HCT116 (cell line): ENCODE measurements at regions not wholly inside any gene's neighbourhood (a gene's known extent, or its start where the extent isn't known, plus 50 kb on each side); places are given as distances from the start of the nearest gene placed in this dataset.

ENCODE experiments used
- ATAC-seq: fragments of 200-7000 bp; cut with Tn5 transposase; 2 replicates; pipeline ENCODE4 v1.9.1; 2020; ENCODE audit warnings: mild to moderate bottlenecking, moderate library complexity
- BruUV-seq: library from RNA; stranded (reverse); fragments of 400-500 nt; replicated peaks from 2 replicates; lab custom pipeline; 2021; lab: Mats Ljungman, UMichigan
- CTCF ChIA-PET: fragments of 300-600 bp; sonication (Branson Sonifier 250); formaldehyde crosslinking; loops from one replicate; lab custom pipeline; 2021; ENCODE audit warnings: antibody characterized with exemption; lab: Charles Lee
- POLR2A ChIA-PET: fragments of 300-600, 350-600 bp; sonication (Branson Sonifier 250); formaldehyde crosslinking; loops from one replicate; lab custom pipeline; 2021; ENCODE audit warnings: antibody characterized with exemption; lab: Charles Lee
- RAD21 ChIA-PET, 2 experiments: fragments of 300-600 bp; sonication (Branson Sonifier 250); formaldehyde crosslinking; loops; one replicate each; lab custom pipeline; 2023; ENCODE audit warnings: low total read pairs in 2 of 2; ENCODE audit not compliant: uncharacterized antibody in 2 of 2, unreplicated experiment in 2 of 2, low non-redundant PET in 1 of 2; lab: Charles Lee
- DNase-seq: peaks from one replicate; pipeline ENCODE4 v3.0.0-alpha.2; 2010; ENCODE audit warnings: low read depth, low spot score
- H2AFZ ChIP-seq: fragments of 200-600 bp; shearing (Covaris generic), sonication (generic); 2 replicates; pipeline ENCODE4 v1.6.1; 2017; ENCODE audit warnings: low read depth, mixed run types, mixed read lengths, antibody characterized with exemption, low read length; ENCODE audit not compliant: poor library complexity, severe bottlenecking
- H3K27ac ChIP-seq: 2 replicates; pipeline ENCODE4 v1.5.1; 2012; ENCODE audit warnings: low read depth, low read length
- H3K27me3 ChIP-seq: fragments of 200-600 bp; sonication (generic); 2 replicates; pipeline ENCODE4 v1.6.1; 2016; ENCODE audit warnings: mixed run types, low read length, mixed read lengths; ENCODE audit not compliant: insufficient read depth
- H3K36me3 ChIP-seq, 2 experiments: fragments of 200-500 bp in 1 of 2; fragments of 200-600 bp in 1 of 2; sonication (Bioruptor generic) in 1 of 2; sonication (generic) in 1 of 2; 2 replicates each; pipeline versions ENCODE4 v1.5.1 to v1.6.1; 2014 to 2016; ENCODE audit warnings: low read length in 2 of 2, inconsistent platforms in 1 of 2, mixed read lengths in 1 of 2, mixed run types in 1 of 2; ENCODE audit not compliant: insufficient read depth in 2 of 2, control insufficient read depth in 1 of 2
- H3K4me1 ChIP-seq, 2 experiments: fragments of 200-600 bp in 1 of 2; sonication (generic) in 1 of 2; 2 replicates each; pipeline versions ENCODE4 v1.5.1 to v1.6.1; 2012 to 2017; ENCODE audit warnings: low read length in 2 of 2, inconsistent platforms in 1 of 2, mild to moderate bottlenecking in 1 of 2, mixed read lengths in 1 of 2, mixed run types in 1 of 2, moderate library complexity in 1 of 2; ENCODE audit not compliant: insufficient read depth in 2 of 2, control insufficient read depth in 1 of 2
- H3K4me2 ChIP-seq: fragments of 200-600 bp; sonication (generic); 2 replicates; pipeline ENCODE4 v1.6.1; 2017; ENCODE audit warnings: mixed run types, low read length, mixed read lengths
- H3K4me3 ChIP-seq, 2 experiments: fragments of 200-600 bp in 1 of 2; sonication (generic) in 1 of 2; replicated peaks in 1 of 2; 2 replicates each; pipeline ENCODE4 v1.5.1; 2011 to 2016; ENCODE audit warnings: low read length in 2 of 2, control low read depth in 1 of 2, low read depth in 1 of 2, mild to moderate bottlenecking in 1 of 2, mixed read lengths in 1 of 2, mixed run types in 1 of 2
- H3K79me2 ChIP-seq: fragments of 200-600 bp; sonication (generic); 2 replicates; pipeline ENCODE4 v1.6.1; 2017; ENCODE audit warnings: mild to moderate bottlenecking, mixed run types, low read length, moderate library complexity, mixed read lengths; ENCODE audit not compliant: insufficient read depth
- H3K9ac ChIP-seq: fragments of 200-600 bp; sonication (generic); 2 replicates; pipeline ENCODE4 v1.6.1; 2016; ENCODE audit warnings: low read length, mixed read lengths
- H3K9me2 ChIP-seq: fragments of 200-600 bp; sonication (generic), shearing (Covaris generic); 2 replicates; pipeline ENCODE4 v1.6.1; 2017; ENCODE audit warnings: mixed run types, mild to moderate bottlenecking, moderate library complexity; ENCODE audit not compliant: insufficient read depth
- H3K9me3 ChIP-seq, 2 experiments: fragments of 200-500 bp in 1 of 2; fragments of 200-600 bp in 1 of 2; sonication (Bioruptor generic) in 1 of 2; sonication (generic) in 1 of 2; 2 replicates each; pipeline ENCODE4 v1.6.1; 2014 to 2017; ENCODE audit warnings: low read length in 2 of 2, mixed read lengths in 2 of 2, inconsistent platforms in 1 of 2, low read depth in 1 of 2, mild to moderate bottlenecking in 1 of 2, mixed run types in 1 of 2, moderate library complexity in 1 of 2; ENCODE audit not compliant: control insufficient read depth in 1 of 2, insufficient read depth in 1 of 2
- H4K20me1 ChIP-seq: fragments of 200-600 bp; sonication (generic), shearing (Covaris generic); 2 replicates; pipeline ENCODE4 v1.6.1; 2017; ENCODE audit warnings: mixed run types, mild to moderate bottlenecking, moderate library complexity; ENCODE audit not compliant: insufficient read depth
- CBX3 ChIP-seq: IDR thresholded peaks from 2 replicates; pipeline ENCODE4 v1.6.1; 2012; ENCODE audit warnings: low read depth
- CEBPB ChIP-seq: IDR thresholded peaks from 2 replicates; pipeline ENCODE4 v1.6.1; 2012; ENCODE audit warnings: low read depth
- EGR1 ChIP-seq: IDR thresholded peaks from 2 replicates; pipeline ENCODE4 v1.6.1; 2012; ENCODE audit warnings: low read depth
- EZH2 ChIP-seq: fragments of 200-600 bp; sonication (generic); IDR thresholded peaks from 2 replicates; pipeline ENCODE4 v1.6.1; 2017; ENCODE audit warnings: antibody characterized with exemption, mixed run types
- EZH2phosphoT487 ChIP-seq: fragments of 200-600 bp; IDR thresholded peaks from 2 replicates; pipeline ENCODE4 v1.6.1; 2018; ENCODE audit warnings: antibody characterized with exemption, borderline replicate concordance
- FOSL1 ChIP-seq: IDR thresholded peaks from 2 replicates; pipeline ENCODE4 v1.6.1; 2012; ENCODE audit warnings: low read depth
- JUND ChIP-seq: IDR thresholded peaks from 2 replicates; pipeline ENCODE4 v1.6.1; 2012
- POLR2A ChIP-seq: IDR thresholded peaks from 2 replicates; pipeline ENCODE4 v1.7.0; 2011; ENCODE audit warnings: borderline replicate concordance; ENCODE audit not compliant: insufficient read depth, insufficient read length; ENCODE audit errors: extremely low read depth
- POLR2AphosphoS5 ChIP-seq: IDR thresholded peaks from 2 replicates; pipeline ENCODE4 v1.6.1; 2011; ENCODE audit warnings: mild to moderate bottlenecking, low read depth, low read length, moderate library complexity
- RAD21 ChIP-seq: IDR thresholded peaks from 2 replicates; pipeline ENCODE4 v1.6.1; 2012; ENCODE audit warnings: low read depth, mild to moderate bottlenecking
- SRF ChIP-seq: IDR thresholded peaks from 2 replicates; pipeline ENCODE4 v1.6.1; 2012; ENCODE audit warnings: low read depth
- YY1 ChIP-seq: IDR thresholded peaks from 2 replicates; pipeline ENCODE4 v1.6.1; 2011; ENCODE audit warnings: low read length, low read depth, moderate library complexity, mild to moderate bottlenecking; ENCODE audit not compliant: insufficient replicate concordance; ENCODE audit errors: extremely low read depth
- ZFX ChIP-seq: fragments of 450-650 bp; IDR thresholded peaks from 2 replicates; pipeline ENCODE4 v1.6.1; 2017
- ZNF274 ChIP-seq: fragments of 200-500 bp; sonication (Bioruptor generic); IDR thresholded peaks from 2 replicates; pipeline ENCODE4 v1.6.1; 2014; ENCODE audit warnings: mild to moderate bottlenecking, low read depth, low read length, inconsistent platforms
- intact Hi-C: fragments of 100-400 bp; cut with micrococcal nuclease; formaldehyde crosslinking; loops from 2 replicates; pipeline ENCODE4 v1.10.0; 2022
- TF ChIP-seq, protein P1 (sequence below): IDR thresholded peaks from 2 replicates; pipeline ENCODE4 v1.6.1; 2012; ENCODE audit warnings: low read depth
- TF ChIP-seq, protein P2 (sequence below): IDR thresholded peaks from 2 replicates; pipeline ENCODE4 v1.6.1; 2012
- TF ChIP-seq, protein P3 (sequence below): IDR thresholded peaks from 2 replicates; pipeline ENCODE4 v1.6.1; 2012
- TF ChIP-seq, protein P4 (sequence below), 3 experiments: fragments of 200-600 bp in 1 of 3; sonication (generic) in 1 of 3; IDR thresholded peaks in 2 of 3; conservative IDR thresholded peaks in 1 of 3; 2 replicates each; pipeline ENCODE4 v1.5.1; 2012 to 2017; ENCODE audit warnings: low read depth in 2 of 3, low read length in 2 of 3, antibody characterized with exemption in 1 of 3, borderline replicate concordance in 1 of 3, control low read depth in 1 of 3, mild to moderate bottlenecking in 1 of 3, mixed read lengths in 1 of 3, mixed run types in 1 of 3, moderate library complexity in 1 of 3; ENCODE audit not compliant: insufficient read depth in 1 of 3
- TF ChIP-seq, protein P5 (sequence below): IDR thresholded peaks from 2 replicates; pipeline ENCODE4 v1.6.1; 2011; ENCODE audit warnings: mild to moderate bottlenecking, low read length, moderate library complexity; ENCODE audit not compliant: insufficient replicate concordance; ENCODE audit errors: extremely low read depth

DNA sequence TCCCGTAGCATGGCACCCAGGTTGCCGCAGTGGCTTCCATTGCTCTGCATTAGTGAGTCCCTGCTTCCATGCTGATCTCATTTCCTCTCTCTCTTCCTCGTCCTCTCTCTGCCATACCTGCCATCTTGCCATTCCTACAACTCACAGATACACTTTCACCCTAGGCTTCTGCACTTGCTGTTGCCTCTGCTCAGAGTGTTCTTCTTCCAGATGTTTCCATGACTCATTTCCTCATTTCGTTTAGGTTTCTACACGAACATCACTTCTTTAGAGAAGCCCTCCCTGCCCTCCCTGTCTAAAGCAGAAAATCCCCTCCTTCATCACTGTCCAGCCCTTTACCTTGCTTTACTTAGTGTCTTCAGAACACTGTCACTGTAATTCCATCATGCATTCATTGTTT lies 115.2 kb upstream of the WWC1 start:
- Histone ChIP-seq H4K20me1 (no peaks in the 10 kb centered on the region), H3K9ac (no peak overlapping the region), H3K4me3 (no peak overlapping the region), H2AFZ (no peak overlapping the region), H3K9me3 (no peaks in the 10 kb centered on the region), H3K9me2 (no peaks in the 10 kb centered on the region), H3K27me3 (peaks cover 21% of the 10 kb centered on the region), H3K27ac (no peak overlapping the region)
- intact Hi-C loops, result no loop called here
- no peak for TF ChIP-seq CBX3
- TF ChIP-seq CEBPB, result no peak
- no peak for TF ChIP-seq SRF
- no peak for TF ChIP-seq EZH2
- TF ChIP-seq FOSL1, result no peak
- TF ChIP-seq EZH2phosphoT487, result no peak
- TF ChIP-seq, protein P1, sequence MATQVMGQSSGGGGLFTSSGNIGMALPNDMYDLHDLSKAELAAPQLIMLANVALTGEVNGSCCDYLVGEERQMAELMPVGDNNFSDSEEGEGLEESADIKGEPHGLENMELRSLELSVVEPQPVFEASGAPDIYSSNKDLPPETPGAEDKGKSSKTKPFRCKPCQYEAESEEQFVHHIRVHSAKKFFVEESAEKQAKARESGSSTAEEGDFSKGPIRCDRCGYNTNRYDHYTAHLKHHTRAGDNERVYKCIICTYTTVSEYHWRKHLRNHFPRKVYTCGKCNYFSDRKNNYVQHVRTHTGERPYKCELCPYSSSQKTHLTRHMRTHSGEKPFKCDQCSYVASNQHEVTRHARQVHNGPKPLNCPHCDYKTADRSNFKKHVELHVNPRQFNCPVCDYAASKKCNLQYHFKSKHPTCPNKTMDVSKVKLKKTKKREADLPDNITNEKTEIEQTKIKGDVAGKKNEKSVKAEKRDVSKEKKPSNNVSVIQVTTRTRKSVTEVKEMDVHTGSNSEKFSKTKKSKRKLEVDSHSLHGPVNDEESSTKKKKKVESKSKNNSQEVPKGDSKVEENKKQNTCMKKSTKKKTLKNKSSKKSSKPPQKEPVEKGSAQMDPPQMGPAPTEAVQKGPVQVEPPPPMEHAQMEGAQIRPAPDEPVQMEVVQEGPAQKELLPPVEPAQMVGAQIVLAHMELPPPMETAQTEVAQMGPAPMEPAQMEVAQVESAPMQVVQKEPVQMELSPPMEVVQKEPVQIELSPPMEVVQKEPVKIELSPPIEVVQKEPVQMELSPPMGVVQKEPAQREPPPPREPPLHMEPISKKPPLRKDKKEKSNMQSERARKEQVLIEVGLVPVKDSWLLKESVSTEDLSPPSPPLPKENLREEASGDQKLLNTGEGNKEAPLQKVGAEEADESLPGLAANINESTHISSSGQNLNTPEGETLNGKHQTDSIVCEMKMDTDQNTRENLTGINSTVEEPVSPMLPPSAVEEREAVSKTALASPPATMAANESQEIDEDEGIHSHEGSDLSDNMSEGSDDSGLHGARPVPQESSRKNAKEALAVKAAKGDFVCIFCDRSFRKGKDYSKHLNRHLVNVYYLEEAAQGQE, result no peak
- TF ChIP-seq ZNF274, result no peak
- no peak for TF ChIP-seq RAD21
- TF ChIP-seq JUND, result no peak
- TF ChIP-seq POLR2AphosphoS5, result no peak
- TF ChIP-seq, protein P2, sequence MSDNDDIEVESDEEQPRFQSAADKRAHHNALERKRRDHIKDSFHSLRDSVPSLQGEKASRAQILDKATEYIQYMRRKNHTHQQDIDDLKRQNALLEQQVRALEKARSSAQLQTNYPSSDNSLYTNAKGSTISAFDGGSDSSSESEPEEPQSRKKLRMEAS, result no peak
- TF ChIP-seq, protein P3, sequence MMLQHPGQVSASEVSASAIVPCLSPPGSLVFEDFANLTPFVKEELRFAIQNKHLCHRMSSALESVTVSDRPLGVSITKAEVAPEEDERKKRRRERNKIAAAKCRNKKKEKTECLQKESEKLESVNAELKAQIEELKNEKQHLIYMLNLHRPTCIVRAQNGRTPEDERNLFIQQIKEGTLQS, result no peak
- TF ChIP-seq, protein P4, sequence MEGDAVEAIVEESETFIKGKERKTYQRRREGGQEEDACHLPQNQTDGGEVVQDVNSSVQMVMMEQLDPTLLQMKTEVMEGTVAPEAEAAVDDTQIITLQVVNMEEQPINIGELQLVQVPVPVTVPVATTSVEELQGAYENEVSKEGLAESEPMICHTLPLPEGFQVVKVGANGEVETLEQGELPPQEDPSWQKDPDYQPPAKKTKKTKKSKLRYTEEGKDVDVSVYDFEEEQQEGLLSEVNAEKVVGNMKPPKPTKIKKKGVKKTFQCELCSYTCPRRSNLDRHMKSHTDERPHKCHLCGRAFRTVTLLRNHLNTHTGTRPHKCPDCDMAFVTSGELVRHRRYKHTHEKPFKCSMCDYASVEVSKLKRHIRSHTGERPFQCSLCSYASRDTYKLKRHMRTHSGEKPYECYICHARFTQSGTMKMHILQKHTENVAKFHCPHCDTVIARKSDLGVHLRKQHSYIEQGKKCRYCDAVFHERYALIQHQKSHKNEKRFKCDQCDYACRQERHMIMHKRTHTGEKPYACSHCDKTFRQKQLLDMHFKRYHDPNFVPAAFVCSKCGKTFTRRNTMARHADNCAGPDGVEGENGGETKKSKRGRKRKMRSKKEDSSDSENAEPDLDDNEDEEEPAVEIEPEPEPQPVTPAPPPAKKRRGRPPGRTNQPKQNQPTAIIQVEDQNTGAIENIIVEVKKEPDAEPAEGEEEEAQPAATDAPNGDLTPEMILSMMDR (IDR thresholded peaks at IDR 0.05 in 2 of 3, conservative IDR thresholded peaks at IDR 0.05 in 1 of 3; ENCODE audit: borderline replicate concordance in 1 of 3, insufficient read depth in 1 of 3, low read depth in 2 of 3, low read length in 2 of 3), result no peak
- no peak for TF ChIP-seq EGR1
- TF ChIP-seq, protein P5, sequence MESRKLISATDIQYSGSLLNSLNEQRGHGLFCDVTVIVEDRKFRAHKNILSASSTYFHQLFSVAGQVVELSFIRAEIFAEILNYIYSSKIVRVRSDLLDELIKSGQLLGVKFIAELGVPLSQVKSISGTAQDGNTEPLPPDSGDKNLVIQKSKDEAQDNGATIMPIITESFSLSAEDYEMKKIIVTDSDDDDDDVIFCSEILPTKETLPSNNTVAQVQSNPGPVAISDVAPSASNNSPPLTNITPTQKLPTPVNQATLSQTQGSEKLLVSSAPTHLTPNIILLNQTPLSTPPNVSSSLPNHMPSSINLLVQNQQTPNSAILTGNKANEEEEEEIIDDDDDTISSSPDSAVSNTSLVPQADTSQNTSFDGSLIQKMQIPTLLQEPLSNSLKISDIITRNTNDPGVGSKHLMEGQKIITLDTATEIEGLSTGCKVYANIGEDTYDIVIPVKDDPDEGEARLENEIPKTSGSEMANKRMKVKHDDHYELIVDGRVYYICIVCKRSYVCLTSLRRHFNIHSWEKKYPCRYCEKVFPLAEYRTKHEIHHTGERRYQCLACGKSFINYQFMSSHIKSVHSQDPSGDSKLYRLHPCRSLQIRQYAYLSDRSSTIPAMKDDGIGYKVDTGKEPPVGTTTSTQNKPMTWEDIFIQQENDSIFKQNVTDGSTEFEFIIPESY, result no peak
- TF ChIP-seq YY1, result no peak
- TF ChIP-seq POLR2A, result no peak
- TF ChIP-seq ZFX, result no peak
- TF ChIP-seq, all 23 proteins: peak for 0
- Histone ChIP-seq H3K79me2 (no peaks in the 10 kb centered on the region), H3K4me1 (no peaks in the 10 kb centered on the region), H3K36me3 (no peaks in the 10 kb centered on the region), H3K4me2 (no peak overlapping the region)
- no TSS peak for BruUV-seq
- no peak for ATAC-seq
- DNase-seq, result no peak
- POLR2A ChIA-PET, result no interaction called here
- RAD21 ChIA-PET, result no interaction called here
- CTCF ChIA-PET, result no interaction called here
